RWPE1 (cell line): ENCODE measurements at regions not wholly inside any gene's neighbourhood (a gene's known extent, or its start where the extent isn't known, plus 50 kb on each side); places are given as distances from the start of the nearest gene placed in this dataset.

ENCODE experiments used
- CTCF ChIA-PET: fragments of 350-600 bp; sonication (Branson Sonifier 250); formaldehyde crosslinking; extraction: SDS; loops from one replicate; lab custom pipeline; 2021; lab: Yijun Ruan, JAX
- POLR2A ChIA-PET: fragments of 400-600 bp; formaldehyde crosslinking; extraction: SDS; loops from one replicate; lab custom pipeline; 2020; ENCODE audit warnings: antibody characterized with exemption; ENCODE audit not compliant: low non-redundant PET; lab: Yijun Ruan, JAX
- DNase-seq: peaks from one replicate; pipeline ENCODE4 v3.0.0; 2012; ENCODE audit warnings: low spot score
- H3K27ac ChIP-seq: fragments of 450-650 bp; 2 replicates; pipeline ENCODE4 v1.5.1; 2017
- CTCF ChIP-seq: fragments of 450-650 bp; conservative IDR thresholded peaks from 2 replicates; pipeline ENCODE4 v1.5.1; 2017; ENCODE audit warnings: low read depth, mild to moderate bottlenecking

- H3K27ac ChIP-seq: no peak overlapping the region
- ChIA-PET CTCF (no interaction called here), POLR2A (no interaction called here)
- no peak for DNase-seq
- no peak for TF ChIP-seq CTCF
These were observed 384.2 kb downstream of the TLL1 start for GRCh38 chr4:166257276-166257675.

GRCh38 chr4:166257891-166258290 is 384.9 kb downstream of the TLL1 start:
- no peak for DNase-seq
- no peak overlapping the region for H3K27ac ChIP-seq
- ChIA-PET CTCF (no interaction called here), POLR2A (no interaction called here)
- TF ChIP-seq CTCF: no peak

GRCh38 chr4:166259081-166259480 is 386.0 kb downstream of the TLL1 start:
- CTCF ChIA-PET: no interaction called here
- POLR2A ChIA-PET: no interaction called here
- TF ChIP-seq CTCF: no peak
- no peak overlapping the region for H3K27ac ChIP-seq
- DNase-seq: no peak

GRCh38 chr4:166274136-166274761 is 401.2 kb downstream of the TLL1 start:
- no peak for DNase-seq
- no peak for TF ChIP-seq CTCF
- no peak overlapping the region for H3K27ac ChIP-seq
- CTCF ChIA-PET: no interaction called here
- POLR2A ChIA-PET: no interaction called here

- ChIA-PET POLR2A (no interaction called here), CTCF (no interaction called here)
- TF ChIP-seq CTCF: no peak
- no peak overlapping the region for H3K27ac ChIP-seq
- DNase-seq: no peak
These were observed 401.7 kb downstream of the TLL1 start for GRCh38 chr4:166274775-166275174.

- TF ChIP-seq CTCF: no peak
- no peak overlapping the region for H3K27ac ChIP-seq
- CTCF ChIA-PET: no interaction called here
- POLR2A ChIA-PET: no interaction called here
- DNase-seq: no peak
These were observed 404.4 kb downstream of the TLL1 start for GRCh38 chr4:166277401-166277800.
